ENCODE measurements at regions not wholly inside any gene's neighbourhood (a gene's known extent, or its start where the extent isn't known, plus 50 kb on each side); places are given as distances from the start of the nearest gene placed in this dataset.
"Not testable (repeated sequence)": the region's sequence is repeated elsewhere in the genome, so short reads cannot be mapped to it uniquely, and the experiment has no call there.

DNA sequence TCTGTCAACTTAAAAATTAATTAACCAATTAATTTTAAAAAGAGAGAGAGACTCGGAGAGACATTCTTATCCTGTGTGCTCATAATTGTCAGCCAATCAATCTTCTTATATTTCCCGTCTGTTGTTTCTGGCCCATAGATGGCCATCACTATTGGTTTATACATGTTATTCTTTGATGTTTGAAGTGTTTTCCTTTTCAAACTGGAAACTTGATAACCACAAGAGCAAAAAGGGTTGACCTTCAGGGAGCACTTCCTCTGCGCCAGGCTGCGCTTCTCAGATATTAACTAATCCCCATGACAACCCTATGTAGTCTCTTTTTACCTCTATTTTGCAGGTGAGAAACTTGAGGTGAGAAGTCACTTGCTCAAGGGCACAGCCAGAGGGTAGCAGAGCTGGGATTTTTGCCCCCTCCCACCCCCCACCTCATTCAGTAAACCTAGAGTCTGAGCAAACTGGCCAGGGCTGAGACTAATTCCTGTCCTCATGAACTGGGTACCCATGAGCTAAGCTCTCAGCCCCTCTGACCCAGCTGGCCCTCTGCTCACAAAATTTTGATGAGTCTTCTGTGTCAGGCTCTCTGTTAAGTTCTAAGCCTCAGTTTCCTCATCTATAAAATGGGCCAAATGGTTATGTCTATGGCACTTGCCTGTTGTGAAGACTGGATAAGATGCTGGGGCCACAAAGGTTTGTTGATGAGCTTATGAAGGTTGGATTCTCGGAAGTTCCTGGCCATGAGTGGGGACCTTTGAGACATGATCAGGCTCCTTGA lies 86.0 kb upstream of the SH3PXD2B start:
- no peak overlapping the region for H3K4me3 ChIP-seq (ENCODE audit: control insufficient read depth, low read depth, low read length)
- TF ChIP-seq, protein P1, sequence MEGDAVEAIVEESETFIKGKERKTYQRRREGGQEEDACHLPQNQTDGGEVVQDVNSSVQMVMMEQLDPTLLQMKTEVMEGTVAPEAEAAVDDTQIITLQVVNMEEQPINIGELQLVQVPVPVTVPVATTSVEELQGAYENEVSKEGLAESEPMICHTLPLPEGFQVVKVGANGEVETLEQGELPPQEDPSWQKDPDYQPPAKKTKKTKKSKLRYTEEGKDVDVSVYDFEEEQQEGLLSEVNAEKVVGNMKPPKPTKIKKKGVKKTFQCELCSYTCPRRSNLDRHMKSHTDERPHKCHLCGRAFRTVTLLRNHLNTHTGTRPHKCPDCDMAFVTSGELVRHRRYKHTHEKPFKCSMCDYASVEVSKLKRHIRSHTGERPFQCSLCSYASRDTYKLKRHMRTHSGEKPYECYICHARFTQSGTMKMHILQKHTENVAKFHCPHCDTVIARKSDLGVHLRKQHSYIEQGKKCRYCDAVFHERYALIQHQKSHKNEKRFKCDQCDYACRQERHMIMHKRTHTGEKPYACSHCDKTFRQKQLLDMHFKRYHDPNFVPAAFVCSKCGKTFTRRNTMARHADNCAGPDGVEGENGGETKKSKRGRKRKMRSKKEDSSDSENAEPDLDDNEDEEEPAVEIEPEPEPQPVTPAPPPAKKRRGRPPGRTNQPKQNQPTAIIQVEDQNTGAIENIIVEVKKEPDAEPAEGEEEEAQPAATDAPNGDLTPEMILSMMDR (IDR thresholded peaks at IDR 0.05; ENCODE audit: control insufficient read depth, insufficient read depth, low read depth, low read length, missing control alignments): no peak
- no peak for DNase-seq (ENCODE audit: low read depth)

GRCh38 chr5:172535108-172535445 lies 80.8 kb upstream of the SH3PXD2B start:
- H3K4me3 ChIP-seq (ENCODE audit: control insufficient read depth, low read depth, low read length): no peak overlapping the region
- DNase-seq (ENCODE audit: low read depth): no peak
- TF ChIP-seq, protein P1 (IDR thresholded peaks at IDR 0.05; ENCODE audit: control insufficient read depth, insufficient read depth, low read depth, low read length, missing control alignments): no peak

DNA sequence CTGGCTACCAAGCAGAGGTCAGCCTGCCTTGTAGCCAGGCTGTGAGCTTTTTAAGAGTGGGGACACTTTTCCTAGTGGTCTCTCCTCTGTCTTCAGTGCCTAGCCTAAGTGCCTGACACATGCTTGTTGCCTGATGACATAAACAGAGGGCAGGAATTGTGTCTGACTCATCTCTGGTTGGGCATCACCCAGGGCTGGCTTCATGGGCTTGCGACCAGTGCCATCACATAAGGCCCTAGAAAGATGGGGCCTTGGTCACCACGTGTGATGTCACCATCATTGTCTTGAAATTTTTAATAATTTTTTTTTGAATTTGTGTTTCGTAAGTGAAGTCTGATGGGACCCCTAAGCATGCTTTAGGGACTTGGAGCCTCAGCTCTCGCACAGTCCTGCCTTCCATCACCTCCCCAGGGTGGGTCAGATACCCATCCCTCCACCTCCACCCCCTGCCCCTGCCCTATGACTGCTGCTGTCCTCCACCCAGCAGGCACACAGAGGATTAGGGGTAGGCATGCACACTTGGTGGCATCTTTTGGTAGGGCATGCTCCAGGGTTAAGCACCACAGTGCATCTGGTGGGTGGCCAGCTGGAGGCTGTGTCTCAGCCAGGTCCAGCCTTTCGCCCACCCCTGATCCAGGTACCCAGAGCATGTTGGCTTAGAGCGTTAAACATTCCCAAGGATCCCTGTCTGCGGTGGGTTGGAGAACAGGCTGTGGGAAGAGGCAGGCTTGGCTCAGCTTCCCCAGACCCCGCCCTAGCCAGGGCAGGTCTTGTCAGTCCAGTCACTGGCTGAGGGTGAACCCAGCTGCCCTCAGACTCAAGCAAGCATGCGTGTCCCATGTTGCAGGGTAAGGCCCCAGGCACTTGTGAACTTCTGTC lies 80.1 kb upstream of the SH3PXD2B start:
- H3K4me3 ChIP-seq (ENCODE audit: control insufficient read depth, low read depth, low read length): no peak overlapping the region
- TF ChIP-seq, protein P1 (IDR thresholded peaks at IDR 0.05; ENCODE audit: control insufficient read depth, insufficient read depth, low read depth, low read length, missing control alignments): no peak
- DNase-seq (ENCODE audit: low read depth): no peak

DNA sequence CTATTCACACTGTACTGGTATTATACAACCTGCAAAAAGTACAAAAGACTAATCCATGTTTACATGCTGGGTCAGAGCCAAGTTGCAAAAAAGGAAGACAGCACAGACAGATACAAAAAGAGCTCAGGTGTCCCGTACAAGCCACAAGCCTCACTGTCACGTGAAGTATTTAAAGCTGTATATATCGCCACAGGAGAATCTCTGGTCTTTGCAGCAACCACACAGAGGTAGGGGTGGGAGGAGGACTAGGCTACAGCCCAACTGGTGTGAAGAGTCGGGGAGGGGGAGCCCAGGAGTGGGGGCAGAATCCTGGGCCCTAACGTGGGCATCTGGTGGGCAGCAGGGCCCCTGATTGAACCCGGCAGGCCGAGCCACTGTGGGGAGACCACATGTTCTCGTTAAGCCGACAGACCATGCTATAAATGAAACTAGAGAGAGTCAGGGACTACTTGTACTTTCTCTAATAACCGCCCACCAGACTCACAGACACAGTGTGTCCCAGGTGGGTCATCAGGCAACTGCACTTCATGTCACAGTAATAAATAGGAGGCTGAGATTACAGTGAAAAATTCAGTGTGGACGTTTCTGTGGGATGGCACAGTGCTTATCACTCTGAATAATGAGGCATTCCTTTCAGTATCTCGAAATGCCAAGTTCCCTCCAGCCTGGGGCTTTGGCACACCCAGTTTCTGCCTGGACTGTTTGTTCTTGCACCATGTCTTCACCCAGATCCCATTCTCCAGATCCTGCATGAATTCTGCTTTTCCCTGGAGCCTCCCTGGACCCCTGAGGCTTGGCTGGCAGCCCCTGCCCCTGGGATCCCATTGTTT lies 79.3 kb upstream of the SH3PXD2B start:
- H3K4me3 ChIP-seq (ENCODE audit: control insufficient read depth, low read depth, low read length): no peak overlapping the region
- TF ChIP-seq, protein P1 (IDR thresholded peaks at IDR 0.05; ENCODE audit: control insufficient read depth, insufficient read depth, low read depth, low read length, missing control alignments): no peak
- no peak for DNase-seq (ENCODE audit: low read depth)

GRCh38 chr5:172533058-172533398 lies 78.7 kb upstream of the SH3PXD2B start:
- DNase-seq (ENCODE audit: low read depth): no peak
- H3K4me3 ChIP-seq (ENCODE audit: control insufficient read depth, low read depth, low read length): no peak overlapping the region
- TF ChIP-seq, protein P1 (IDR thresholded peaks at IDR 0.05; ENCODE audit: control insufficient read depth, insufficient read depth, low read depth, low read length, missing control alignments): no peak

GRCh38 chr5:172532439-172532838 lies 78.1 kb upstream of the SH3PXD2B start:
- not testable (repeated sequence) for DNase-seq (ENCODE audit: low read depth); H3K4me3 ChIP-seq (ENCODE audit: control insufficient read depth, low read depth, low read length)

Measured in AG09309 (cell line).